ENCODE measurements at regions not wholly inside any gene's neighbourhood (a gene's known extent, or its start where the extent isn't known, plus 50 kb on each side); places are given as distances from the start of the nearest gene placed in this dataset.

DNA sequence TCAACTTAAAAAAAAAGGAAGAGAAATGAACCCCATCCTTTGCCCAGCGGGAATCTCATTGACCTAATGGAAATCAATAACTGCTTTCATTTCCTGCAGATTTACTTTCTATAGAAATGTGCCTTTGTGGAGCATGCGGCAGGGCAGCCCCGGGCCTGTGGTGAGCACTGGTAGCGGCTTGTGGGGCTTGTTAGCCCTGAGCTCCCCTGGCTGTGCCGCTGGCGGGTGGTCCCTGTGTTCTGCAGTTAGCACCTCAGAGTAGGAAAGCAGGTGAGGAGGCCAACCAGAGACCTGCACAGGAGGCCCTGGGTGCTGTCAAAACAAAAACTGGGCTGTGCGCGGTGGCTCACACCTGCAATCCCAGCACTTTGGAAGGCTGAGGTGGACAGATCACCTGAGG lies 76.8 kb upstream of the CDK20 start:
- no peak for TF ChIP-seq POLR2A (IDR thresholded peaks at IDR 0.05)
- TF ChIP-seq, protein P1, sequence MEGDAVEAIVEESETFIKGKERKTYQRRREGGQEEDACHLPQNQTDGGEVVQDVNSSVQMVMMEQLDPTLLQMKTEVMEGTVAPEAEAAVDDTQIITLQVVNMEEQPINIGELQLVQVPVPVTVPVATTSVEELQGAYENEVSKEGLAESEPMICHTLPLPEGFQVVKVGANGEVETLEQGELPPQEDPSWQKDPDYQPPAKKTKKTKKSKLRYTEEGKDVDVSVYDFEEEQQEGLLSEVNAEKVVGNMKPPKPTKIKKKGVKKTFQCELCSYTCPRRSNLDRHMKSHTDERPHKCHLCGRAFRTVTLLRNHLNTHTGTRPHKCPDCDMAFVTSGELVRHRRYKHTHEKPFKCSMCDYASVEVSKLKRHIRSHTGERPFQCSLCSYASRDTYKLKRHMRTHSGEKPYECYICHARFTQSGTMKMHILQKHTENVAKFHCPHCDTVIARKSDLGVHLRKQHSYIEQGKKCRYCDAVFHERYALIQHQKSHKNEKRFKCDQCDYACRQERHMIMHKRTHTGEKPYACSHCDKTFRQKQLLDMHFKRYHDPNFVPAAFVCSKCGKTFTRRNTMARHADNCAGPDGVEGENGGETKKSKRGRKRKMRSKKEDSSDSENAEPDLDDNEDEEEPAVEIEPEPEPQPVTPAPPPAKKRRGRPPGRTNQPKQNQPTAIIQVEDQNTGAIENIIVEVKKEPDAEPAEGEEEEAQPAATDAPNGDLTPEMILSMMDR (IDR thresholded peaks at IDR 0.05) = no peak

DNA sequence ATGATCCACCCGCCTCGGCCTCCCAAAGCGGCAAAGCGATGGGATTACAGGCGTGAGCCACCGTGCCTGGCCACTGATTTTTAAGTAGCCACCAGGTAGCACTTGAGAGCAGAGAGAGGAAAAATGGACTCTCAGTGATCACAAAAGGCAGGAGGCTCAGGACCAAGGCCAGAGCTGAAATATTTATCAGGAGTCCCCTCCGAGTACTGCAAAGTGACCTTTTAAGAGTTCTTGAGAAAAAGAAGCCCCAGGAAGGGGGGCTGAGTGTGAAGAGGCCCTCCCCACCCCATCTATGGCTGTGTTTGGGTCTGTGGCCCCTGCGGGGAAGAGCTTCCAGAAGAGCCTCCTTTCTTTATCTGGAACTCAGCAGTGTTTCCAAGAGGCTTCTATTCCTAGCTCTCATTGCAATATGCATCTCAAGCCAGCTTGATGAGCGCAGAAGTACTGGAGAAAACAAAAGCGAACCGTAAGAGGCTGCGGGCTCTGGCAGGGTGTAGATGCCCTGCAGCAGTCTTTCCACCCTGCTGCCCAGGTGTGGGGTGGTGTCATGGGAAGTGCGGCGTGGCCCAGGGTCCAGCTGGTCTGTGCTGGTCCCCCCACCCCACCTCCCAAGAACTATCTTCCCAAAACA lies 75.5 kb upstream of the CDK20 start:
- TF ChIP-seq, protein P1 (IDR thresholded peaks at IDR 0.05) = no peak
- no peak for TF ChIP-seq POLR2A (IDR thresholded peaks at IDR 0.05)
- Histone ChIP-seq H3K27ac (no peak overlapping the region), H3K9me3 (no peaks in the 10 kb centered on the region), H3K36me3 (replicated peaks in 1 of 2; ENCODE audit: insufficient read depth in 1 of 2, low read depth in 2 of 2) (no peaks in the 10 kb centered on the region), H3K4me3 (no peak overlapping the region), H3K27me3 (no peaks in the 10 kb centered on the region), H3K4me1 (no peaks in the 10 kb centered on the region)
- DNase-seq (no peak), ATAC-seq (no peak)
- intact Hi-C loops (cut with DNase I) = no loop called here
- WGBS, 2 donors = 88 to 91% methylated on average over 13 to 14 of the region's 14 CpGs

More for the DNA sequence above, 76.8 kb upstream of the CDK20 start:
- Histone ChIP-seq H3K36me3 (replicated peaks in 1 of 2; ENCODE audit: insufficient read depth in 1 of 2, low read depth in 2 of 2) (no peaks in the 10 kb centered on the region), H3K4me3 (no peak overlapping the region), H3K27me3 (no peaks in the 10 kb centered on the region), H3K4me1 (no peaks in the 10 kb centered on the region), H3K9me3 (no peaks in the 10 kb centered on the region), H3K27ac (no peak overlapping the region)
- ATAC-seq = no peak
- intact Hi-C loops (cut with DNase I) = no loop called here
- 92 to 95% methylated on average over 5 to 8 of the region's 8 CpGs for WGBS, 2 donors
- DNase-seq = no peak

DNA sequence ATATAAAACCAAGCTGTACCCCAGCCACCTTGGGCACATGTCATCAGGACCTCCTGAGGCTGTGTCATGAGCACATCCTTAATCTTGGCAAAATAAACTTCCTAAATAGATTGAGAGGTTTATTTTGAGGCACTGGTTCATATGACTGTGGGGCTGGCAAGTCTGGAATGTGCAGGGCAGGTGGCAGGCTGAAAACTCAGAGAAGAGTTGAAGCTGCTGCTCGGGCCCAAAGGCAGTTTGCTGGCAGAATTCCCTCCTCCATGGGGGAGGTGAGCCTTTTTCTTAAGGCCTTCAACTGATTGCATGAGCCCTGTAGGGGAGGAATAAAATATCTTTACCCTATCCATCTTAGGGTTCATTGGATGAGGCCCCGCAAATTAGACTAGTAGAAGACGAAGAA lies 72.2 kb upstream of the CDK20 start:
- TF ChIP-seq, protein P1 (IDR thresholded peaks at IDR 0.05) = no peak
- DNase-seq (no peak), ATAC-seq (no peak)
- Histone ChIP-seq H3K36me3 (replicated peaks in 1 of 2; ENCODE audit: insufficient read depth in 1 of 2, low read depth in 2 of 2) (no peaks in the 10 kb centered on the region), H3K27ac (no peak overlapping the region), H3K9me3 (peaks cover 0 to 11% (median 0%) of the 10 kb centered on the region in 3 donors), H3K4me1 (no peaks in the 10 kb centered on the region), H3K27me3 (no peaks in the 10 kb centered on the region), H3K4me3 (no peak overlapping the region)
- 81 to 82% methylated on average over 3 of the region's 3 CpGs for WGBS, 2 donors
- intact Hi-C loops (cut with DNase I) = no loop called here

DNA sequence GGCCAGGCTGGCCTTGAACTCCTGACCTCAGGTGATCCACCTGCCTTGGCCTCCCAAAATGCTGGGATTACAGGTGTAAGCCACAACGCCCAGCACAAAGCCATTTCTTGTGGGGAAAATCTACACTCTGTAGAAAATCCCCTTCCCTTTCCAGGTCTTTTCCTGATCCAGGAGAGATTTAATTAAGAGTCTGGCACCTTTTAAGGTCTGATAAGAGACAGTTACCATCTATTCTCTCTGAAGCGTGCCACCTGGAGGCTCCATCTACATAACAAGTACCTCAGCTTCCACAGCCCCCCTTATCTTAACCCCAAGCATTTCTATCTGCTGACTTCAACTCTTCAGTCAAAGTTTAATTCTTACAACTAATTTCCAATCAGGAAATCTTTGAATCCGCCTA lies 71.4 kb upstream of the CDK20 start:
- WGBS, 2 donors = 80 to 84% methylated on average over 3 of the region's 3 CpGs
- TF ChIP-seq, protein P1 (IDR thresholded peaks at IDR 0.05) = no peak
- no peak for TF ChIP-seq POLR2A (IDR thresholded peaks at IDR 0.05)

DNA sequence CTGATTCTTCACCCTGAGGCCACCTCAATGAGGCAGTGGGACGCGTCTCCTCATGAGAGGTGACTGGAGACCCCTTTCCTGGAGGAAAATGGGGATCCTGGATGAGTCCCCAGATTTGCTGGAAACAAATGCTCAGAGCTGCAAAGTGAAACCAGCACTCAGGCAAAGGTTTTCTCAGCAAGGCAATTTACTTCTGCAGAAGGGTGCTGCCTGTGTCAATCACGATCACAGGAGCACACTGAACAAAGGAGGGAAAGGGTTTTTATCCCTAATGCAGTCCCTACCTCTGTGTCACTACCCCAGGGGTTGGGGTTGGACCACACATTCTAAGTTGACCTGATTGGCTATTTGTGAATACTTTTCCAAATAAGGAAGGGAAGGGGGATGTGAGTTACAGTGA lies 69.9 kb upstream of the CDK20 start:
- 93 to 100% methylated on average over 3 of the region's 3 CpGs for WGBS, 2 donors
- intact Hi-C loops (cut with DNase I) = no loop called here
- TF ChIP-seq, protein P1 (IDR thresholded peaks at IDR 0.05) = no peak
- TF ChIP-seq POLR2A (IDR thresholded peaks at IDR 0.05) = no peak

More for the DNA sequence above, 71.4 kb upstream of the CDK20 start:
- Histone ChIP-seq H3K27ac (no peak overlapping the region), H3K4me3 (no peak overlapping the region), H3K4me1 (no peaks in the 10 kb centered on the region), H3K9me3 (peaks cover 0 to 11% (median 0%) of the 10 kb centered on the region in 3 donors), H3K36me3 (replicated peaks in 1 of 2; ENCODE audit: insufficient read depth in 1 of 2, low read depth in 2 of 2) (no peaks in the 10 kb centered on the region), H3K27me3 (no peaks in the 10 kb centered on the region)
- DNase-seq (no peak), ATAC-seq (no peak)
- intact Hi-C loops (cut with DNase I) = no loop called here

More for the DNA sequence above, 69.9 kb upstream of the CDK20 start:
- DNase-seq (no peak), ATAC-seq (no peak)
- no peaks in the 10 kb centered on the region for H3K36me3 ChIP-seq (replicated peaks in 1 of 2; ENCODE audit: insufficient read depth in 1 of 2, low read depth in 2 of 2)
- no peak overlapping the region for H3K4me3 ChIP-seq
- H3K27me3 ChIP-seq = no peaks in the 10 kb centered on the region
- no peaks in the 10 kb centered on the region for H3K4me1 ChIP-seq
- no peak overlapping the region for H3K27ac ChIP-seq
- peaks cover 0 to 11% (median 0%) of the 10 kb centered on the region in 3 donors for H3K9me3 ChIP-seq
